GM19023 (cell line): ENCODE measurements at regions not wholly inside any gene's neighbourhood (a gene's known extent, or its start where the extent isn't known, plus 50 kb on each side); places are given as distances from the start of the nearest gene placed in this dataset.

Source experiments
- ATAC-seq: cut with Tn5 transposase; IDR thresholded peaks from one replicate; pipeline ENCODE4 v1.9.1; 2021; ENCODE audit warnings: mild to moderate bottlenecking, moderate library complexity; ENCODE audit not compliant: unreplicated experiment

DNA sequence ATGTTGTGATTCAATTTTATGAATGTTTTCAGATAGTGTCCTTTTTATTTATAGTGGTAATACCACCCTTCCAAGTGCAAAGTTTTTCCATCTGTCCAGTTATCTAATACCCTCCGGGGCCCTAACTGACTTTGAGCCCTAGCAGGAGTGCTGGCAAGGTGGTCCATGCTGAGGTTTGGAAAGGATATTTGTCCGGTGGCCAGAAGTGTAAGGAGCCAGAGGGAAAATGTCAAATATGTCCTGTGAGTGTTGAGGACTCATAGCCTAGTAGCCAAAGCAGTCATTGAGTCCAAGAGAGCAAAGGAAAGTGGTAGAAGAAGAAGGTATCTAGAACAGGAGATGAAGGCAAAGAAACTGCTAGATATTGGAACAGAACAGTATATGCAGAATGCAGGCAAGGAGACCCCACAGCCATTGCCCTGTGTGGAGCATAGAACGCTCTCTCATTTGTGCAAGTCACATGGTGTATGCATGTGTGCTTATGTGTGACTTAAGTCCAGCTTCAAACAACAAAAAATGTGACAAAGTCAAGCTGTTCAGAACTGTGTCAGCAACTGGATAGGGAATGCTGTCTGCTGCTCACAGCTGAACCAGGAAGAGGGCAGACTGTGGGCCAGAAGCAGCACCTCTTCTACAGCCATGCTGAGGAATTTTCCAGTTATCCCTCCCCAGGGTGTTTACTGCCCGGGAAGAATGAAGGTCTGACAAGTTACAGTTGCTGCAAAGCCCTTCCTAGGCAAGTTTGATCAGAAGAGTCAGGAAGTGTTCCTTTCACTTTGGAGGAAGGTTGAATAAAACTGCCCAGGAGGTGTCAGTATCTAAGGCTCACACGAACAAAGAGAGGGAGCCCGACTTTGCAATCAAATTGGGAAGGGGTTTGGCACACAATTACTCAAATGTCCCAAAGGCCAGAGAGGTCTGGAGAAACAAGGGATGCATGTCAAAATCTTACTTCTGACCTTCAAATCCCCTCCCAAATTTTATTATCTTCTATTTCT, 463.3 kb upstream of the DMAC1 start:
- no peak for ATAC-seq

DNA sequence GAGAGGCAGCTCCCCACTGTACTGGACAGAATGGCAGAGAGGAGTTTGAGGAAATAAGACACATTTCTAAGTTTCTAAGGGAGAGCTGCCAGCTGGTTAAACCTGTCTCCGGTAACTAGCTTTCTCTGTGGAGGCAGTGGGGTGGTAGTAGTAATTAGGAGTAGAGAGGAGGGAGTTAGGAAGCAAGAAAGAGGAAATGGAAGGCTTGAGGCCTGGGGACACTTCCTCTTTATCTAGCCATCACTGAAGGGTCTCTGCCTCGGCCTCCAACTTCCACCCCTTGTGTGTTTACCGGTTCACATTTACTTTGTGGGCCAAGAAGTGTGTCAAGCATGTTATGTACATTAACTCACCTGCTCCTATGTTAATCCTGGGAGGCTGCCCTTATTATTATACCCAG, 462.2 kb upstream of the DMAC1 start:
- ATAC-seq, result no peak

DNA sequence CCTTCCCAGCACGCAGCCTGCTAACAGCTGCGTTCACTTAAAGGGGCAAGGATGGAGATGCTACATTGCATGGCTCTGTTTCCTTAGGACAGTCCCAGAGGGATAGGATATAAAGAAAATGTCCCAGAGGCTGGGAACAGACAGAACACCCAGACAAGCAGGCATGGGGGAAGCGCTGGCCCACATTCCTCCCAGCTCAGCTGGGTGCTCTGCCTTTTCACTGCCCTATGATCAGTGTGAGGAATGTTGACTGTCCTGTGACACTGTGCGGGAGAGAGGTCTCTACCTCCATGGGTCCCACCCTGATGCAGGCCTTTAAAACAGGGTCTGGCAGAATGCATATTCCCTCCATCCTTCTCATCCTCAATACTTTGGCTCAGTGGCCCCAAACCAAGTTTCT, 459.4 kb upstream of the DMAC1 start:
- no peak for ATAC-seq

DNA sequence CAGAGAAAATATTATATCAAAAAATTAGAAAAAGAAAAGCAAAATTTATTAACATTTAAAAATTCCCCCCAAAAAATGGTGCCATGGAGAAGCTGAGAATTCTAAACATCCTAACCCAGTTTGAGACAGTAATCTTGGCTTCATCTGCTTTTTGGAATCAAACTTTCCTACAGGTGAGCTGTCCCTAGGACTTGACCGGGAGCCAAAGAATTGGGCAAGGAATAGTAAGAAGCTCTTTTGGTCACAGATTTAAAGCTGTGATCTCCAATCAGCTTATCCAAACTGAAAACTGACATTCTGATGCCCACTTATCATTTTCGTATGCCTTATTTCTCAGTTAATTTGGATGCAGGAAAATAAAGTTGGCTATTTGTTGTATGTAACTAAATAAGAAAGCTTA, 457.3 kb upstream of the DMAC1 start:
- ATAC-seq, result no peak

DNA sequence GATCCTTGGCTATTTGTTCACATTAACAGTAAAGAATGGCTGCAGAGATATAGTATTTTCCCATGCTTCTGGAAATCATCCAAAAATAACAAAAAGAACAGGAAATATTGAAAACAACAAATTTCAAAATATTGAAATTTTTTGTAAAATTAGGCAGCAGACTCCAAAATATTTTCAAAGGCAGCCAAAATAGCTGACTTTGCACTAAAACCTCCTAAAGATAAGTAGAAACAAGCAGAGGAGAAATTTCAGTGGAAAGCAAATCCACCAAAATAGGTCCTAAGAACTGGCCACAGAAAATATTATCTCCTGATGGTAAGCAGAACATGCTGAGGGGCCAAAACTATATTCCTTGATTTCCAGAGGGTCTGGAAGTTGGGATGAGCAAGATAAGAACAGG, 456.3 kb upstream of the DMAC1 start:
- no peak for ATAC-seq

DNA sequence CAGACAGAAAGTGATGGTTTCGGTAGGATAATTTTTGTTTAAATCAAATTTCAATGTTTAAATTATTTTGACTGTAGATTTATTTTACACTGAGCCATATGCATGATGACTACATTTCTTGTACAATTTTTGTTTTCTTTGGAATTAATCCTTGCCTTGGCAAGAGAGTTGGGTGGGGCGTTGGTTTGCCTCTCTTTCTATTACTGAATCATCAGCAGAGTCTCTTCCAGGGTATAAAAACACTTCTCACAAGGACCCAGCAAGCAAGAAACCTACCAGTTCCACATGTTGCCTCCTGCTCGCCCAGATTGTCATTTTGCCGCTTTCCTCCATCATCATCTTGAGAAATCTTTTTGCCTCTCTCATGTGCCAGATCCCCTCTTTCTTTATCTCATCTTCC, 455.0 kb upstream of the DMAC1 start:
- no peak for ATAC-seq

DNA sequence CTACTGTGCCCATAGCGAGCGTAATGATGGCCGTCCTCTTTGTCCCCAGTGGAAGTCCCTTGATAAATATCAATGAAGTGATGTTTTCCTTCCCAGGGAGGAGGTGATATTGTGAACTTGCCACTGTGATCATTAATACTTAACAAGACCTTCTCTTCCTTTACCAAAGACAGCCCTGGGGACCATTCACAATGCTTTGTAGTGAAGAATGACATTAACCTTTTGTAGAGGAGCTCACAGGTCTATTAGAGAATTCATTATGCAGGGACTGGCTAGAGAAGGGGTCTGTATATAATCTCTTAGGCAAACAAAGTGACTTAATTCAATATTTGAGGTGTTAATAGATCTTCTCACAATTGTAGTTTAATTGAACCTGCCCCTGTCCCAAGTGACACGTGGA, 452.9 kb upstream of the DMAC1 start:
- ATAC-seq, result no peak

DNA sequence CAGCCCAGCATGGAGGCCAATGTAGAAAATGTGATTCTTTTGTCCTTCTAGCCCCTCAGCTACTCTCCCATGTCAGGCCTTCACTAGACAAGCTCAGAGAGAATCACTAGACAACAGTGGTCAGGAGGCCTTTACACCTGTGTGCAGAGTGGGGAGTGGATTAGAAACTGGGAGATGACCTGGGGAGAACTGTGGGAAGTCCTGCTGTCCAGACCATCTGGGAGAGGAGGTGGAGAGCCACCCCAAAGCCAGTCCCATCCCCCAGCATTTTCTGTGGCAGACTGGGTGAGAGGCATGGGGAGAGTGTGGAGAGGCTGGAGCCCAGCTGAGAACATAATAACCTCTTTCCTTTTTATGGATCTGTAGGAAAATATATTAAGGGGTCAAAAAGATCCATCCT, 452.0 kb upstream of the DMAC1 start:
- no peak for ATAC-seq

DNA sequence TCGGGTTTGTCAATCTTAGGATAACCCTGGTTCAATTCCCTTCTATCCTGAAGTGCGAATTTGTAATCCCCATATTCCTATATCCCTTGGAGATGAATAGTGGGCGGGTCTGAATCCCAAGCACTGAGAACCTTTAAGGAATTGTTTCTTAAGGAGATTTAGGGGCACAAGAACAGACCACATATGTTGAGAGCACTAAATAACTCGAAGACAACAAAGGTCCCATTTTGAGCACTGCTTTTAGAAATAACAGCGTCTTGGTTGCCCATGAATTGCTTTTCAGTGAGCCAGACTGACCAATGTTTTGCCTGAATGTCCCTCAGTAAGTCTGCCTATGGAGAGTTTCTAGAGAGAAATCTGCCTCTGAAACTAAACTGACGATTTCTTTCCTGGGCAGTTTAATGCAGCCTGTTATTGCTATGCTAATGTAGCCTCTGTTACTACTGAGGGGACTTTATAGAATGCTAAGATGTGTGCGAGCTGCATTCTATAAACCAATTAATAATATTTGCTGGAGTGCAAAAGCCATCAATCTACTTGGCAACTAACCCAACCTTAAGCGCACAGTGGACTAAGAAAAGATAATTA, 445.0 kb upstream of the DMAC1 start:
- ATAC-seq, result no peak

DNA sequence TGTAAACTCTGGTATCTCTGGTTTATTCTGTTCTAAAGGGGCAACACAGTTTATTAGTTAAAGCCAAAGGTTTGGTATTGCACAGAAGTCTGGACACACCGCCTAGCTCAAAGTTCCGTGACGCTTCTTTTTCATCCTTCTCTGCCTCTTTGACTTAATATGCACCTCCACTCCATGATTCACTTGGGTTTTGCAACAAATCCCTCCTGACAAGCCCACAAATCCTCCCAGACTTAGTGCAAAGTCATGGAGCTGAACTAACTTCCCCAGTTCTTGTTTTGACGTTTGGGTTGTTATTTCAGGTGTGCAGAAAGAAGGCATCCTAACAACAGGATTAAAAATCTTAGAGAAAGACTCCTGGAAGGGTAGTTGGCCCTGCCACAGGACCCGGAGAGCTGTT, 441.6 kb upstream of the DMAC1 start:
- no peak for ATAC-seq

DNA sequence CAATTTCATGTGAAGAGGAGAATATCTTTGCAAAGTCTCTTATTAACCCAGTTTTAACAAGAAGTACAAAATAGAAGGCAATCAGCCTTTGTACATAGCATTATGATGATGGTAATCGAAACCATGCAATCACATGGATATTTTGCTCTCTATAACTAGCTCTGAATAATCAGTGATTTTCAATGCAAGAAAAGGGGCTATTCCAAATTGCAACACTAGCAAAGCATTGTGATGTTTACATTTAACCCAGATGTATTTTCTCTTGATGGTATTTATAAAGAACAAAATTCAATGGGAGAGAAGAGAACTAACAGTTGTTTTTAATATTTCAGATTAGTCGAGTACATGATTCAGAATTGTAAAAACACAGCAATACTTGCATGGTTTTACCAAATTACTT, 437.5 kb upstream of the DMAC1 start:
- no peak for ATAC-seq

DNA sequence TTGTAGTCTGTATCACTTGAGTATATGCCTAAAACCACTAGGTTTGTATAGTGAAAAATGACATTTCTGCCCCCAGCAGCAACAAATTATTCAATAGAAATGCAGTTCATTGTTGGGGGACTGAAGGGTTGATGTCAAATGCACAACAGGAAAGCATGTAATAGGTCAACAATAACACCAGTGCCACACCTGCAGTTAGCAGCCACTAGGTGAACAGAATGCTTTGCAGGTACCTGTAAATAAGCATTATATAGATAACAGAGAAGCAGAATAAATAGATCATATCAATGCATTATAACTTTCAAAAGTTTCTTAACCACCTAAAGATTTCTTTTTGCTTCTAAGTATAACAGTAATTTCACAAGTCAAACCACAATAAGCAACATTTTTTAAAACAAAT, 435.9 kb upstream of the DMAC1 start:
- no peak for ATAC-seq

DNA sequence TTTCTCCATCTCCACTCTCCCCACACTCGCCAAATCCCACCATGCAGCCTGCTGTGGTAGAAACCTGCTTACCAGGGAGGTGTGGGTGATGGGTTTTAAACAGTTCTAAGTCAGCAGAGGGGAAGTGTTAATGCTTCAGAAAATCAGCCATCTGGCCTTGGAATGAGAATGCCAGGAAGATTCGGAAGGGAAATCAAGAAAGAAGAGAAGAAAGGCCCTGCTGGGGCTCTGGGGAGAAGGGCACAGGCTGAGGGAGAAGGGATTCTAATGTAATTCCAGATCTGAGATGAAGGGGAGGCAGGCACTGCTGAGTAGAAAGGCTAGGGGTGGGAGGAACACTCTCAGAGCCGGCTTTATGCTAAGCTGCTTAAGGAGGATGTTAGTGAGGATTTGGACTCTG, 434.7 kb upstream of the DMAC1 start:
- no peak for ATAC-seq

DNA sequence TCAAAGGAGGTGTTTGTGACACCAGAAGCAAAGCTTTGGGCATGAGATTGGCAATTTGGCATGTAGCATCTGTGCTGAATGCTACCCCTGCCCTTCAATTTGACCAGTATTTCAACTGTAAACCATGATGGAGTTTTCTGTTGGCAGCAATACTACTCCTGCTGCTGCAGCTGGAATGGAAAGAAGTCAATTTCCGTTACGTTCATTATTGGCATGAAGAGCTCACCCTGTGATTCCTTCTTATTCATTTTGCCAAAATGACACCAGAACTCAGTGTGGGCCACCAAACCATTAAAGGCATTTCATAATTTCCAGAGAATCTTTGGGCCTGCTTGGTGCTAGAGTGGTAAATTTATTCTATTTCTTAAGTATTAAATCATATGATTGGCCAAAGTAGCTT, 433.1 kb upstream of the DMAC1 start:
- ATAC-seq, result no peak

DNA sequence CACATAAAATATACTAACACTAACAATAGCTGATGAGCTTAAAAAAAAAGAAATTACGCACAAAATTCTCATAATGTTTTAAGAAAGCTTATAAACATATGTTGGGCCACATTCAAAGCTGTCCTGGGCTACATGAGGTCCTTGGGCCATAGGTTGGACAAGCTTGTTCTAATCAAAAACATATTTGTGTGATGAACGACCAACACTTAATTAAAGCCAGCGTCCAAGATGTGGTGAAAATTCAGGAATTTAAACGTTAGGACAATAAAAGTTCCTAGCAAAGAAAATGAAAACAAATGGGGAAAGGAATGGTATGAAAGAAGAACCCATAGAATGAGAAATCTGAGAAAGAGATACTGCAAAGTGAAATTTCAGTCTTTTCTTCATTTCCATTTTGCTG, 429.6 kb upstream of the DMAC1 start:
- ATAC-seq, result no peak

DNA sequence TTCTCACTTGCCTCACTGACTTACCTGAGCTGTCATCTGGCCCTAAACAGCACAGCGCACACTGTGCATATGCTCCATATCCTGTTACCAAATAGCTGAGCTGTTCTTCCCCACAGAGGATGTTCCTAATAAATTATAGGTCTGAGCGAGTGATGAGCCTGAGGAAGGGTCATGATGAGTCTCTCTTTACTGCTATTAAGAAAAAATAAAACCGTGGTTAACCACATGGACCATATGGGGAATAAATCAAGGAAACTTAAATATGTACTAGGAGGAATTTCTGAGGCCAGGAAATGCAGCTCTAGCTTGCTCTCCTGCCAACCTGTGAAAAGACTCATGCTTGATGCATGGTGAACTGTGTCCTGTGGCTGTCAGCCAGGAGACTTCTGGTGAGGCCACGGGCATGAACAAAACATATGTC, 424.8 kb upstream of the DMAC1 start:
- ATAC-seq, result no peak

DNA sequence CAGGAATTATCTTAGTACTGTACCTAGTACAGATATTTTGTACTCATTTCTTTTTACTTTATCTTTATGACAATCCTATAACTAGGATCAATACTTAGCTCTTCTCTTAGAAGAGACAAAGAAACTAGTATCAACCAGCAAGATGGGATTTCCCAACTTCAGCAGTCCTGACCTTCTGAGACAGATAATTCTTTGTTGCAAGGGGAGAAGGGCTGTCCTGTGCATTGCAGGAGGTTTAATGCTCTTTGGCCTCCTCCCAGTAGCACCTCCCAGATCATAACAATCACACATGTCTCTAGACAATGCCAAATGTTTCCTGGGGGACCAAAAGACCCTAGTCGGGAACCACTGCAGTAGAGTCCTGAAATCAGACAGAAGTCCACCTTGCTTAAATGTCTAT, 424.3 kb upstream of the DMAC1 start:
- no peak for ATAC-seq

DNA sequence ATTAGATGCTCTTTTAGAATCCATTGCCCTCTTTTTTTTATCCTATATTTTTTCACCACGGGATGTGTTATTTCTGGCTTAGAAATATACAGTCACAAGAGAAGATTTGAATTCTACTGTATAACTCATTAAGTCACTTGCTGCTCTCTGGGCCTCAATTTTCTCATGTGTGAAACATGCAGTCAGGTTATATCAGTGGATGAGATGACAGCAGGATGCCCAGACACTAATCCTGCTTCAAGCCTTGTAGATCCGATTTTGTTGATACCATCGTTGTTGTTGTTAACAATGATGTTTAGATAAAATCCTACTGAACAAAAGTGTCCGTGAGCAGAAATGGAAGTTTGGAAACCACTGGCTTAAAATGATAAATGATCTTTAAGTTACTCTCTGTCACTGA, 421.9 kb upstream of the DMAC1 start:
- no peak for ATAC-seq

DNA sequence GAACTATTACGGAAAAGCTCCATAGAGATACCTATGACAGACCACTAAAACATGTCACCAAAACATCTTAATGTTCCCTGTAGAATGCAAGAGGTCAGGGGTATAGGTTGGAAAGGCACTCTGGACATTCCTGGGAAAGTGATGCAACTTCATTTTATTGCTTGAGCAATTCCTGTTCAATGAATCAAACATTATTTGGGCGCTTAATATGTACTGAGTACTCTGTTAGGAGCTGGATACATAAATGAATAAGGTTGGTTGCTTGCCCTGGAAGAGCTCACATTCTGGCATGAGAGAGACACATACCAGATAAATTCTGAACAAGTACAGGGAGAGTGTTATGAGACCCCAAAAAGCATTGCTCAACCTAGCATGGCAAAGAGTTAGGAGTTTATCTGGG, 408.9 kb upstream of the DMAC1 start:
- no peak for ATAC-seq

DNA sequence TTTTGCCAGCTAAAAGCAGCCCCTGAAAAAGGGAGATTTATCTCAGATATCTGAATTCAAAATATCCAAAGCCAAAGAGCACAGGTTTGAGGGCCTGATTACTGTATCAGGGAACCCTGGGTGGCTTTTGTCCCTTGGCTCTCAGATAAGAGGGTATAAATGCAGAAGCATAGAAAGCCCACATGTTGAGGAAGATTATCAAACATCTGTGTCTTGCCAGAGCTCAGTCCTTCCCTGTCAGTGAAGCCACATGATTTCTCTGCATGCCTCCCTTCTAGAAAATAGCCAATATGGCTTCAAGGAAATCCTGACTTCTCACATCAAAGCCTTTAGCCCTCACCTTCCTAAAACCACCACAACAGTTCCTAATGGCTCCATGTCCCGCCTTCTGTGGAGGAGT, 408.0 kb upstream of the DMAC1 start:
- no peak for ATAC-seq

DNA sequence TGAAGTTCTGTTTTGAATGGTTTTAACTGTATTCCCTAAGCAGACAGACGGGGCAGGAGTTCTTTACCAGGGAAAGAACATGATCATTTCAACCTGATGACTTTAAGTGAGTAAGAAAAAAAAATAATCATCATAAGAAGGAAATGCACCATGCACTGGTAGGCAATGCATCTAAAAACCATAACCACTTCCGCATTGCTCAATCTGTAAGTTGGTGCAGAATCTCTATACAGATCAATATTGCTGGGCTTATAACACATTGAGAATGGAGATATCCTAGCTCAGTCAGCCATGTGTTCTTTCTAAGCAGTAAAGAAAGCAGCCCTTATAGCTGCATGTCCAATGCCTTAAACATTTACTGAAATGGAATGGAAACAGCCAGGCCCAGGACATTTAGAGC, 407.1 kb upstream of the DMAC1 start:
- no peak for ATAC-seq

DNA sequence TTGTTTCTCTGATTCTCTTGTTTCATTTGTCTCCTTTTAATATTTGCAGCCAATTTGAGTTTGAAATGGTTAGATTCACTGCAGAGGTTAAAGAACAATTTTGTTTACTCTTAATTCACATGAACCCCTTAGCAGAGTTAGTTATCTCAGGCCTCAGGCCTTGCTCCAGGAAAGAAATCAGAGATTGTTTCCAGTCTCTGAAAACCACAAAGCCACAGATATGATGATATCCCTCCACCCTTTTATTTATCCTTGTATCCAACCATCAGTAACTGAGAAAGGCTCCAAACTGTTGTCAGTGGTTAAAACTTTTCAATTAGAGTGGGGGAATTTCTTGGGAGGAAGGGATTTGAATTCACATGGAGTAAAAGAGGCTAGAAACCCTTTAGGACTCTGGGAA, 406.0 kb upstream of the DMAC1 start:
- no peak for ATAC-seq

DNA sequence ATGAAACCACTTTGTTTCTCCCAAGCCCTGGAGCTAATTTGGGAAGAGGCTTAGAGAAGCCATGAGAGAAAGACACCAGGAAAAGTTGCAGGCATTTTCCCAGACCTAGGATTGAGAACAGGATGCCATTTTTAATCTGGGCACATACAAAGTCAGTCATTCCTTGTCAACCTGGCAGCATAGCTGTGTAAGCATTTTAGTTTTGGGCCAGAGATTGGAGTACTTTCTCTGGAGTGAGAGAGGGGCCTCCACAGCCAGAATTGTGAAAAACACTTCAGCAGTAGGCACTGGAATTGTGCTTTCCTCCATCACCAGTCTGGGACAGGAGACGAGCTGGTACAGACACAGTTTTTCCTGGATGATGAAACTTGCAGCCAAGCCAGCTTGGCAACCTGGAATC, 390.3 kb upstream of the DMAC1 start:
- ATAC-seq, result no peak
